Gastroesophageal sphincter (tissue), 4 donors: ENCODE measurements at regions not wholly inside any gene's neighbourhood (a gene's known extent, or its start where the extent isn't known, plus 50 kb on each side); places are given as distances from the start of the nearest gene placed in this dataset.
A peak's percentile ranks its signal among the peaks of the same experiment; 100 is the strongest.

Source experiments
- ATAC-seq: fragments of 150-250 bp; one replicate; pipeline ENCODE4 v1.9.1; 2016; ENCODE audit warnings: mild to moderate bottlenecking, moderate library complexity
- H3K27ac ChIP-seq, 4 donors: fragments of 200-600 bp; sonication (generic) in 3 of 4; 1 replicate in 3 of 4; 2 replicates in 1 of 4; pipeline ENCODE4 v1.5.1; 2016 to 2019
- H3K27me3 ChIP-seq: fragments of 200-600 bp; sonication (generic); one replicate; pipeline ENCODE4 v1.5.1; 2019
- H3K36me3 ChIP-seq, 2 donors: fragments of 200-600 bp; sonication (generic); one replicate each; pipeline ENCODE4 v1.5.1; 2019; ENCODE audit warnings: control low read depth in 1 of 2
- H3K4me1 ChIP-seq, 3 donors: fragments of 200-600 bp; sonication (generic); 1 replicate in 2 of 3; 2 replicates in 1 of 3; pipeline ENCODE4 v1.5.1; 2016 to 2019; ENCODE audit warnings: control low read depth in 2 of 3
- H3K4me3 ChIP-seq, 2 donors: fragments of 200-600 bp; sonication (generic); one replicate each; pipeline ENCODE4 v1.5.1; 2019; ENCODE audit warnings: mild to moderate bottlenecking in 1 of 2, moderate library complexity in 1 of 2
- H3K9me3 ChIP-seq, 3 donors: fragments of 200-600 bp; sonication (generic); one replicate each; pipeline ENCODE4 v1.5.1; 2017 to 2019; ENCODE audit warnings: control low read depth in 2 of 3
- EP300 ChIP-seq: sonication (generic); formaldehyde crosslinking; IDR thresholded peaks from one replicate; pipeline ENCODE4 v1.6.1; 2017; ENCODE audit warnings: antibody characterized with exemption, mild to moderate bottlenecking
- POLR2A ChIP-seq, 2 donors: fragments of 450-650 bp; IDR thresholded peaks; one replicate each; pipeline ENCODE4 v1.6.1; 2017; ENCODE audit warnings: antibody characterized with exemption in 2 of 2, mild to moderate bottlenecking in 2 of 2, moderate library complexity in 1 of 2
- POLR2AphosphoS5 ChIP-seq: sonication (generic); formaldehyde crosslinking; IDR thresholded peaks from one replicate; pipeline ENCODE4 v1.6.1; 2017; ENCODE audit warnings: antibody characterized with exemption
- WGBS, 2 donors: methylation state at CpG; one replicate each; pipeline ENCODE4 v1.1.5; 2018; ENCODE audit warnings: low coverage in 1 of 2; 5-methylcytosine and 5-hydroxymethylcytosine counted together
- TF ChIP-seq, protein P1 (sequence below), 4 experiments: fragments of 200-600 bp in 2 of 4; fragments of 450-650 bp in 2 of 4; sonication (generic) in 1 of 4; IDR thresholded peaks; one replicate each; pipeline ENCODE4 v1.5.1; 2017 to 2019; ENCODE audit warnings: antibody characterized with exemption in 4 of 4, mild to moderate bottlenecking in 2 of 4, moderate library complexity in 2 of 4

DNA sequence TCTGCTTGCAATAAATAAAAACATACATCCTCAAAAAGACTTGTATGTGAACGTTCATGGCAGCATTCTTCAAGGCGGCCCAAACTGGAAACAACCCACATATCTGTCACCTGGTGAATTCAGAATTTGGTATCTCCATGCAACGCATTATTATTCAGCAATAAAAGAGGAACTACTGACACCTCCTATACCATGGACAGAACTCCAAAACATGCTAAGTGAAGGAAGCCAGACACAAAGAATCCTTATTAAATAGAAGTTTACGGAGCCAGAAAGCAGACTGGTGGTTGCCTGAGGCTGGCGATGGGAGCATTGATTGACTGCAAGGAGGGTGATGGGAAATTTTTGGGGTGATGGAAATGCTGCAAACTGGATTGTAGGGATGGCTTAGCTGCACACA, 530.8 kb upstream of the DPP6 start:
- H3K27ac ChIP-seq, result peak overlapping the region; percentile 77 to 91 (median 88)
- ATAC-seq, result no peak
- no peaks in the 10 kb centered on the region for H3K36me3 ChIP-seq
- 49 to 55% methylated on average over 4 to 5 of the region's 5 CpGs for WGBS, 2 donors
- H3K27me3 ChIP-seq, result no peaks in the 10 kb centered on the region
- H3K4me3 ChIP-seq, result no peak overlapping the region
- peaks cover 8 to 57% (median 11%) of the 10 kb centered on the region in 3 donors for H3K4me1 ChIP-seq
- TF ChIP-seq EP300 (no peak), POLR2AphosphoS5 (no peak), POLR2A (IDR thresholded peaks at IDR 0.05) (no peak)
- TF ChIP-seq, protein P1, sequence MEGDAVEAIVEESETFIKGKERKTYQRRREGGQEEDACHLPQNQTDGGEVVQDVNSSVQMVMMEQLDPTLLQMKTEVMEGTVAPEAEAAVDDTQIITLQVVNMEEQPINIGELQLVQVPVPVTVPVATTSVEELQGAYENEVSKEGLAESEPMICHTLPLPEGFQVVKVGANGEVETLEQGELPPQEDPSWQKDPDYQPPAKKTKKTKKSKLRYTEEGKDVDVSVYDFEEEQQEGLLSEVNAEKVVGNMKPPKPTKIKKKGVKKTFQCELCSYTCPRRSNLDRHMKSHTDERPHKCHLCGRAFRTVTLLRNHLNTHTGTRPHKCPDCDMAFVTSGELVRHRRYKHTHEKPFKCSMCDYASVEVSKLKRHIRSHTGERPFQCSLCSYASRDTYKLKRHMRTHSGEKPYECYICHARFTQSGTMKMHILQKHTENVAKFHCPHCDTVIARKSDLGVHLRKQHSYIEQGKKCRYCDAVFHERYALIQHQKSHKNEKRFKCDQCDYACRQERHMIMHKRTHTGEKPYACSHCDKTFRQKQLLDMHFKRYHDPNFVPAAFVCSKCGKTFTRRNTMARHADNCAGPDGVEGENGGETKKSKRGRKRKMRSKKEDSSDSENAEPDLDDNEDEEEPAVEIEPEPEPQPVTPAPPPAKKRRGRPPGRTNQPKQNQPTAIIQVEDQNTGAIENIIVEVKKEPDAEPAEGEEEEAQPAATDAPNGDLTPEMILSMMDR (IDR thresholded peaks at IDR 0.05), result no peak
- H3K9me3 ChIP-seq, result no peaks in the 10 kb centered on the region

- H3K27ac ChIP-seq, result peak overlapping the region; percentile 87 to 97 (median 89)
- ATAC-seq, result peak; percentile 83
- H3K27me3 ChIP-seq, result no peaks in the 10 kb centered on the region
- no peak overlapping the region for H3K4me3 ChIP-seq
- no peaks in the 10 kb centered on the region for H3K9me3 ChIP-seq
- TF ChIP-seq EP300, result peak; percentile 63
- TF ChIP-seq, protein P1 (IDR thresholded peaks at IDR 0.05), result no peak
- TF ChIP-seq POLR2AphosphoS5, result peak; percentile 97
- TF ChIP-seq POLR2A (IDR thresholded peaks at IDR 0.05), result no peak
- no peaks in the 10 kb centered on the region for H3K36me3 ChIP-seq
- H3K4me1 ChIP-seq, result peaks cover 8 to 57% (median 11%) of the 10 kb centered on the region in 3 donors
- 0 to 18% methylated on average over 5 of the region's 5 CpGs for WGBS, 2 donors
These were observed 529.9 kb upstream of the DPP6 start for GRCh38 chr7:153522261-153522660.

DNA sequence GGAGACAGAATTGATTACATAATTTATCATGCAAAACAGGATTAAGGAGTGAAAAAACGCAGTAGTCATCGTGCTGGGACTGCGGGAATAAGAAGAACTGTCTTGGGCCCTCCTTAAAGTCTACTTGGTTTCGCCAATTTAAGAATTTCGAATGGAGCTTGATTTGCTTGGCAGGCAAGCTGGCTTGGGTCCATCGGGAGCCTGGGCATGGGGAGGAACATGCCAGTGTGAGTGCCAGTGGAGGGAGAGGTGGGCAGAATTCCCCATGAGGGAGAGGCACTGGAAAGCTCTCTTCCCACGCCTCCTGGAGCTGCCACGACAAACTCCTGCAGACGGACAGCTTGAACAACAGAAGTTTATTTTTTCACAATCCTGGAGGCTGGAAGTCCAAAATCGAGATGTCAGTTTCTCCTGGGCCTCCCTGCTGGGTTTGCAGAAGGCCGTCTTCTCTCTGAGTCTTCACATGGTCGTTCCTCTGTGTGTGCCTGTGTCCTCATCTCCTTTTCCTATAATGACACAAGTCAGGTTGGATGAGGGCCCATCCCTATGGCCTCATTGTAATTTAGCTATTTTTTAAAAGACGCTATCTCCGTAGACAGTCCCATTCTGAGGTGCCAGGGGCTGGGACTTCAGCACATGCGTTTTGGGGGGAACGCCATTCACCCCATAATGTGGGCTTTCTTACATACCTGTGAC, 528.7 kb upstream of the DPP6 start:
- H3K9me3 ChIP-seq, result no peaks in the 10 kb centered on the region
- H3K4me1 ChIP-seq, result peaks cover 8 to 62% (median 11%) of the 10 kb centered on the region in 3 donors
- peak overlapping the region; percentile 87 to 97 (median 89) for H3K27ac ChIP-seq
- TF ChIP-seq POLR2AphosphoS5 (peak; percentile 59), EP300 (no peak), POLR2A (IDR thresholded peaks at IDR 0.05) (no peak)
- TF ChIP-seq, protein P1 (IDR thresholded peaks at IDR 0.05), result no peak
- peak; percentile 9 for ATAC-seq
- H3K27me3 ChIP-seq, result no peaks in the 10 kb centered on the region
- 28 to 50% methylated on average over 8 to 15 of the region's 16 CpGs for WGBS, 2 donors
- H3K36me3 ChIP-seq, result no peaks in the 10 kb centered on the region
- peak overlapping the region in 1 of 2 donors; percentile 16 for H3K4me3 ChIP-seq

GRCh38 chr7:153524070-153524601, 528.1 kb upstream of the DPP6 start:
- 0% methylated on average over 3 of the region's 9 CpGs; no CpG with 5 or more reads in 1 of the 2 donors for WGBS, 2 donors
- ATAC-seq, result peak; percentile 78
- no peaks in the 10 kb centered on the region for H3K9me3 ChIP-seq
- TF ChIP-seq, protein P1 (IDR thresholded peaks at IDR 0.05), result no peak
- TF ChIP-seq EP300 (peak; percentile 78), POLR2AphosphoS5 (peak; percentile 98)
- no peaks in the 10 kb centered on the region for H3K36me3 ChIP-seq
- no peaks in the 10 kb centered on the region for H3K27me3 ChIP-seq
- peaks cover 8 to 66% (median 11%) of the 10 kb centered on the region in 3 donors for H3K4me1 ChIP-seq
- H3K4me3 ChIP-seq, result peak overlapping the region in 1 of 2 donors; percentile 16
- peak overlapping the region; percentile 87 to 97 (median 89) for H3K27ac ChIP-seq

DNA sequence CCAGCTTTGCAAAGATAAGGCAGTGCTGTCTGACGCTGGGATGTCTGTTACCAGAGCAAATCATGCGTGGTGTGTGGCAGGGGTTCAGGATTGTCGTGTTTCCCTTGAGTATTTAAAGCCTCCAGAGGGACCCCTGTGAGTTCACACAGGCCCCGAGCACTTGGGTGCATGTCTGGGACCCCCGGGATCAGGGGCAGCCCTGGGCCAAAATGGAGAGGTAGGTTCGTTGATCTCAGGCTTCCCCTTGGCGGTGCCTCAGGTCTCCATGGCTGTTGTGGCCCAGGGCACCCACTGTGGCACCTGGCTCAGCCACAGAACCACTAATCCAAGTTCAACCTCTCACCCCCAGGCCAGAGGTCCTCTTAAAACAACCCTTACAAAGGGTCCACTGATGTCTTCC, 523.1 kb upstream of the DPP6 start:
- ATAC-seq, result no peak
- Histone ChIP-seq H3K9me3 (no peaks in the 10 kb centered on the region), H3K27ac (no peak overlapping the region), H3K36me3 (no peaks in the 10 kb centered on the region), H3K4me1 (peaks cover under 1 to 23% (median 7%) of the 10 kb centered on the region in 3 donors), H3K27me3 (no peaks in the 10 kb centered on the region), H3K4me3 (no peak overlapping the region)
- WGBS, 2 donors, result 100% methylated on average over 1 of the region's 7 CpGs; no CpG with 5 or more reads in 1 of the 2 donors
- TF ChIP-seq, protein P1 (IDR thresholded peaks at IDR 0.05), result no peak
- TF ChIP-seq POLR2AphosphoS5, result no peak
- TF ChIP-seq EP300, result no peak
- no peak for TF ChIP-seq POLR2A (IDR thresholded peaks at IDR 0.05)
